ENCODE measurements at regions not wholly inside any gene's neighbourhood (a gene's known extent, or its start where the extent isn't known, plus 50 kb on each side); places are given as distances from the start of the nearest gene placed in this dataset.
"Not testable (repeated sequence)": the region's sequence is repeated elsewhere in the genome, so short reads cannot be mapped to it uniquely, and the experiment has no call there.

- no peak for DNase-seq
Observed at GRCh38 chr10:62996516-62996915, 136.6 kb upstream of the NRBF2 start.

- no peak for DNase-seq
Observed at GRCh38 chr10:62993121-62993520, 140.0 kb upstream of the NRBF2 start.

- no peak for DNase-seq
Observed at GRCh38 chr10:62992145-62992721, 140.9 kb upstream of the NRBF2 start.

GRCh38 chr10:62990126-62990525 lies 143.0 kb upstream of the NRBF2 start:
- DNase-seq, result no peak

GRCh38 chr10:62985807-62986600 lies 147.1 kb upstream of the NRBF2 start:
- DNase-seq, result no peak

- DNase-seq, result no peak
Observed at GRCh38 chr10:62981096-62981495, 152.0 kb upstream of the NRBF2 start.

GRCh38 chr10:62980687-62981086 lies 152.4 kb upstream of the NRBF2 start:
- peak; percentile 72 for DNase-seq

GRCh38 chr10:62979921-62980320 lies 153.2 kb upstream of the NRBF2 start:
- no peak for DNase-seq

- DNase-seq, result no peak
Observed at GRCh38 chr10:62978482-62978881, 154.6 kb upstream of the NRBF2 start.

GRCh38 chr10:62974795-62975194 lies 158.3 kb upstream of the NRBF2 start:
- DNase-seq, result not testable (repeated sequence)

GRCh38 chr10:62972103-62972502 lies 155.9 kb upstream of the EGR2 start:
- DNase-seq, result no peak

GRCh38 chr10:62964026-62964425 lies 147.9 kb upstream of the EGR2 start:
- DNase-seq, result no peak

- DNase-seq, result no peak
Observed at GRCh38 chr10:62961951-62962523, 145.9 kb upstream of the EGR2 start.

GRCh38 chr10:62960416-62960815 lies 144.2 kb upstream of the EGR2 start:
- no peak for DNase-seq

GRCh38 chr10:62959553-62959952 lies 143.4 kb upstream of the EGR2 start:
- DNase-seq, result no peak

GRCh38 chr10:62958980-62959379 lies 142.8 kb upstream of the EGR2 start:
- DNase-seq, result no peak

- no peak for DNase-seq
Observed at GRCh38 chr10:62946278-62946677, 130.1 kb upstream of the EGR2 start.

- DNase-seq, result no peak
Observed at GRCh38 chr10:62939698-62940097, 123.5 kb upstream of the EGR2 start.

GRCh38 chr10:62938672-62939071 lies 122.5 kb upstream of the EGR2 start:
- no peak for DNase-seq

- DNase-seq, result no peak
Observed at GRCh38 chr10:62937674-62938073, 121.5 kb upstream of the EGR2 start.

- DNase-seq, result no peak
Observed at GRCh38 chr10:62935022-62935421, 118.9 kb upstream of the EGR2 start.

GRCh38 chr10:62934258-62934657 lies 118.1 kb upstream of the EGR2 start:
- DNase-seq, result no peak

GRCh38 chr10:62928763-62929162 lies 112.6 kb upstream of the EGR2 start:
- DNase-seq, result not testable (repeated sequence)

GRCh38 chr10:62926407-62926806 lies 110.2 kb upstream of the EGR2 start:
- DNase-seq, result no peak
